Retinal pigment epithelial cell (primary cell): ENCODE measurements at regions not wholly inside any gene's neighbourhood (a gene's known extent, or its start where the extent isn't known, plus 50 kb on each side); places are given as distances from the start of the nearest gene placed in this dataset.
A peak's percentile ranks its signal among the peaks of the same experiment; 100 is the strongest.

Experiments used
- DNase-seq: peaks from one replicate; pipeline ENCODE4 v3.0.0-alpha.2; 2010; ENCODE audit warnings: low read depth
- H3K4me3 ChIP-seq: 2 replicates; pipeline ENCODE4 v1.5.1; 2011; ENCODE audit warnings: mild to moderate bottlenecking, low read length, control low read depth, moderate library complexity
- TF ChIP-seq, protein P1 (sequence below): conservative IDR thresholded peaks from 2 replicates; pipeline ENCODE4 v1.5.1; 2011; ENCODE audit warnings: low read depth, low read length, control low read depth, inconsistent platforms

- H3K4me3 ChIP-seq = no peak overlapping the region
- TF ChIP-seq, protein P1, sequence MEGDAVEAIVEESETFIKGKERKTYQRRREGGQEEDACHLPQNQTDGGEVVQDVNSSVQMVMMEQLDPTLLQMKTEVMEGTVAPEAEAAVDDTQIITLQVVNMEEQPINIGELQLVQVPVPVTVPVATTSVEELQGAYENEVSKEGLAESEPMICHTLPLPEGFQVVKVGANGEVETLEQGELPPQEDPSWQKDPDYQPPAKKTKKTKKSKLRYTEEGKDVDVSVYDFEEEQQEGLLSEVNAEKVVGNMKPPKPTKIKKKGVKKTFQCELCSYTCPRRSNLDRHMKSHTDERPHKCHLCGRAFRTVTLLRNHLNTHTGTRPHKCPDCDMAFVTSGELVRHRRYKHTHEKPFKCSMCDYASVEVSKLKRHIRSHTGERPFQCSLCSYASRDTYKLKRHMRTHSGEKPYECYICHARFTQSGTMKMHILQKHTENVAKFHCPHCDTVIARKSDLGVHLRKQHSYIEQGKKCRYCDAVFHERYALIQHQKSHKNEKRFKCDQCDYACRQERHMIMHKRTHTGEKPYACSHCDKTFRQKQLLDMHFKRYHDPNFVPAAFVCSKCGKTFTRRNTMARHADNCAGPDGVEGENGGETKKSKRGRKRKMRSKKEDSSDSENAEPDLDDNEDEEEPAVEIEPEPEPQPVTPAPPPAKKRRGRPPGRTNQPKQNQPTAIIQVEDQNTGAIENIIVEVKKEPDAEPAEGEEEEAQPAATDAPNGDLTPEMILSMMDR = no peak
- no peak for DNase-seq
Observed at GRCh38 chr7:96614154-96614867, 95.3 kb downstream of the SEM1 start.

DNA sequence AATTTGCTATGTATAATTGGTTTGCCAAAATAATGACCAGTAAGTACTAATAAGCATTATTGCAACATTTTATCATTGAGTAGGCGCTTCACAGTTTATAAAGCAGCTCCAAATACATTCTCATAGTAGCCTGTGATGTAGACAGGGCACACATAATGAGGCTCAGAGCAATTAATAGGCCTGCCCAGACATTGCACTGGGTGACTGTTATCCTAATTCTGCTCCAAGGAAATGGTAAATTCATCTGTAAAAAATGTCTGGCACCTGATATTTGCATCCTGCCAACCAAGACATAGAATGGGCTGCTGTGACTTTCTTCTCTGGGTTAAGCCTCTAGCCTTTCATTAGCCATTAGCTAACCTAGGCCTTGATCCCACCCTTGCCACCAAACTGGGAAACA is 97.6 kb downstream of the SEM1 start:
- no peak for DNase-seq
- no peak overlapping the region for H3K4me3 ChIP-seq
- TF ChIP-seq, protein P1 = no peak

GRCh38 chr7:96605045-96605716 is 104.5 kb downstream of the SEM1 start:
- no peak overlapping the region for H3K4me3 ChIP-seq
- DNase-seq = no peak
- TF ChIP-seq, protein P1 = no peak

DNA sequence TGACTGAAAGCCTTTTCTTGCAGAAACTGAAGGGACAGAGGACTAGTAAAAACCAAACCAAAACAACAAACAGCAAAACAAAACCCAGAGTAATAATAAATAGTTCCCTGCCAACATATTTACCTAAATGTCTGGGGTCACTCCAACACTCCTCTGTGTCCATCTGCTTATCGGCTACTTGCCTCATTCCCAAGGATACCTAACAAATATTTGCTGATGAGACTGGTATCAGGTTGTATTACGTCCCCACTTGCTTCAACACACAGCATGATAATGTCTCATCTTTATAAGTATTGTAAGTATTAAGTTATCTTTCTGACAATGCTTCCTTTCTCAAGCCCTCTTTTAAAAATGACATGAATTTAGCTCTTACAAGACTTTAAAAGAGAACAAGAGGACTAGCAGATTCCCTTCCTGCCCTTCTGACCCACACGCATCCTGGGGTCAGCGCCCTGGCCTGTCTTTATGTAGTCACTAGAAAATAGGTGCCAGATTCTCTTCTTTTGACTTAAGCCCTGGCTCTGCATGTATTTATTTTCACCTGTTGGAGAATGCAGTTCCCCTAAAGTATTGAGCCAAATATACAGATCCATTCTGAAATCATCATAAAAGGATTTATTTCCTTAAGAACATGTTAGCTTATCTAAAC is 110.2 kb downstream of the SEM1 start:
- H3K4me3 ChIP-seq = no peak overlapping the region
- no peak for DNase-seq
- TF ChIP-seq, protein P1 = no peak

GRCh38 chr7:96598421-96598820 is 111.2 kb downstream of the SEM1 start:
- no peak for DNase-seq
- no peak overlapping the region for H3K4me3 ChIP-seq
- TF ChIP-seq, protein P1 = no peak

- no peak overlapping the region for H3K4me3 ChIP-seq
- DNase-seq = peak; percentile 20
- TF ChIP-seq, protein P1 = peak; percentile 29
Observed at GRCh38 chr7:96596120-96596826, 113.4 kb downstream of the SEM1 start.
